NCI-H2029 treated with DMSO at 0.1 percent for 48 hours (cell line): ENCODE measurements at regions not wholly inside any gene's neighbourhood (a gene's known extent, or its start where the extent isn't known, plus 50 kb on each side); places are given as distances from the start of the nearest gene placed in this dataset.

ENCODE experiments used
- DNase-seq: peaks from one replicate; lab custom pipeline; 2025; lab: John Stamatoyannopoulos, UW

DNA sequence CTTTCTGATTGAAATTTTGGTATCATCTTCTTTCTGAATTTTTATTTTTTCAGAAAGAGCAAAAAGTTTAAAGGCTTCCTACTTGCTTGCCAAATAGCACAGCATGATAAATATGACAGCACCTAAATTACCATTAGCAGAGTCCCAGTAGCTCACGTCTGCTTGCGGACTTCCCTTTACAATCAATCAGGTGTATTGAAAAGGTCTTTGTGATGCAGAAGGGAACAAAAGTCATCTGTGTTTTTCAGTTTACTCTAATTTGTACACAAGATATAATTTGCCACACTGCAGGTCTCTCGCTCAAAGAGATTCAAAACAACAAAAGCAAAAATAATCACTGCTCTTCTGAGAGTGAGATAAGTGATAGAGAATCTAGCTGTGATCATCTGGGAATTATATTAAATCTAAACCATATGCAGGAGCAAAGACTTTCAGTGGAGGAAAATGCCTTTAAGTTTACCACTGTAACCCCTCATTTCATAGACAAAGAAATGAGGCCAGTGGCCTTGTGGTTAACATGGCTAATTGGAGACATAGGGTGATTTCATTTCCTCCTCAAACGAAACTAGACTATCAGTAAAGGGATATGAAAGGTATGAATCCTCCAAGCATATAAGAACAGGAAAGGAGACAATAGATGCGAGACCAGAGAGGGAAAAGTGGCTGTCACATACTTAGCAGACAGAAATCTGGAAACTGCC, 240.8 kb upstream of the TMPO start:
- DNase-seq: no peak

DNA sequence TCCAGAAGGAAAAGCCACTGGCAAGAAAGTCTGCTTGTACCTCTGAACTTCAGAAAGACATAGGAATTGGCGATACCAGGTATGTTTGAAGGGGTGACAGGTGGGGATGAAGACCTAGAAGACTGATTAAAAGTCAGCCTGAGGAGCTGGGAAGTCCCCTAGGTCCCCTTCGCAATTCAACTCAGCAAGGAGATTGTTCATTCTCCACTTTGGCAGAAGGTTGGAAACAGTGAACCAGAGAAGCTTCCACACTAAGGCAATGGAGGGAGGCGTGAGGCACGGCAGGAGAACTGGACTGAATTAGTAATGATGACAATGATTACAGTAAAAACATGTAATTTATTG, 240.3 kb upstream of the TMPO start:
- DNase-seq: no peak

GRCh38 chr12:98280152-98280551, 235.2 kb upstream of the TMPO start:
- no peak for DNase-seq

GRCh38 chr12:98280621-98281020, 234.8 kb upstream of the TMPO start:
- DNase-seq: no peak

- no peak for DNase-seq
Observed at GRCh38 chr12:98291828-98292227, 223.6 kb upstream of the TMPO start.

DNA sequence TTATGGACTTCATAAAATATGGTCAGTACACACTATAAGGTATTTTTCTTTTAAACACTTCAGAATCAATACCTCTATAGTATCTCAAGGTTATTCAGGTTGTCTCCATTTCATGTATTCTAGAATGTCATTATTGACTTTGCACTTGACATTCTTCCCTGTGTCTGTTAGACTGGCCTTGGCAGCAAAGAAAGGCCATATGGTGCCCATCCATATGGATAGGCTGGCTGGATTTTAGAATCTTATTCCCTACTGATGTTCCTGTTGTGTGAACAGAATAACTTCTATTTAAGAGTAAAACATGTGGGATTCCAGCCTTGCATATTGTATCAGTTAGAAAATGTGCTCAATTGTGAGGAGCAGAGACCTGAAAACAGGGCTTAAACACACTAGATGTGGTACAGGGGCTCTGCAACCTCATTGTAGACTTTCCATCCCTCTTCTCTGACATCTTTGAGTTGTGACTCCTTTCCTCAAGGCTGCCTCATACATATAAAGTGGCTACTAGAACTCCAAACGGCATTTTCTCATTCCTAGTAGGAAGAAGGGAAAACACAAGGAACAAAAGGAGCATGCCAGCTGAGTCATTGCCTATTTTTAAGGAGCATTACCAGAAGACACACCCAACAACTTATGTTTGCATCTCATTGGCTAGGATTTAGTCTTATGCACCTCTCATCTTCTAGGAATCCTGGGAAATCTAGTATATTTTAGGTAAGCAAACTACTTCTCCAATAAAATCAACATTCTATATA, 221.2 kb upstream of the TMPO start:
- DNase-seq: no peak

GRCh38 chr12:98295681-98296080, 219.7 kb upstream of the TMPO start:
- DNase-seq: no peak

- no peak for DNase-seq
Observed at GRCh38 chr12:98296462-98297079, 218.8 kb upstream of the TMPO start.

DNA sequence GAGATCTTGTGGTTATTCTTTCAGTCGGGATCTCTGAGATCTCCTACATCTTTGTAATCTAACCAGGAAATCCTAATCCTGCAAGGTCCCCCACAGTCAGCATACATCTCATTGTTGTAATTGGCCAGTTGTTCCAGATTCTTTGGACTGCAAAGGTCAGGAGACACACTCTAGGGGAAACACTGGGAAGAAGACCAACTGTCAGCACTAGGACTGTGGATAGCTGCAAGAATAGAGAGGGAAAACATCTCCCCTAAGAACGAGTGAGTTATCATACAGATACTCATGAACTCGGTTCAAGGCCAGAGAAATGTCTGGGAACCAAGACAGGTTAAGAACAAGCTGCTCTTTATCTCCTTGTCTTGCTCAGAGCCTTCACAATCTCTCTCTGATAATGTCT, 217.9 kb upstream of the TMPO start:
- DNase-seq: no peak

GRCh38 chr12:98308141-98308540, 207.2 kb upstream of the TMPO start:
- no peak for DNase-seq

DNA sequence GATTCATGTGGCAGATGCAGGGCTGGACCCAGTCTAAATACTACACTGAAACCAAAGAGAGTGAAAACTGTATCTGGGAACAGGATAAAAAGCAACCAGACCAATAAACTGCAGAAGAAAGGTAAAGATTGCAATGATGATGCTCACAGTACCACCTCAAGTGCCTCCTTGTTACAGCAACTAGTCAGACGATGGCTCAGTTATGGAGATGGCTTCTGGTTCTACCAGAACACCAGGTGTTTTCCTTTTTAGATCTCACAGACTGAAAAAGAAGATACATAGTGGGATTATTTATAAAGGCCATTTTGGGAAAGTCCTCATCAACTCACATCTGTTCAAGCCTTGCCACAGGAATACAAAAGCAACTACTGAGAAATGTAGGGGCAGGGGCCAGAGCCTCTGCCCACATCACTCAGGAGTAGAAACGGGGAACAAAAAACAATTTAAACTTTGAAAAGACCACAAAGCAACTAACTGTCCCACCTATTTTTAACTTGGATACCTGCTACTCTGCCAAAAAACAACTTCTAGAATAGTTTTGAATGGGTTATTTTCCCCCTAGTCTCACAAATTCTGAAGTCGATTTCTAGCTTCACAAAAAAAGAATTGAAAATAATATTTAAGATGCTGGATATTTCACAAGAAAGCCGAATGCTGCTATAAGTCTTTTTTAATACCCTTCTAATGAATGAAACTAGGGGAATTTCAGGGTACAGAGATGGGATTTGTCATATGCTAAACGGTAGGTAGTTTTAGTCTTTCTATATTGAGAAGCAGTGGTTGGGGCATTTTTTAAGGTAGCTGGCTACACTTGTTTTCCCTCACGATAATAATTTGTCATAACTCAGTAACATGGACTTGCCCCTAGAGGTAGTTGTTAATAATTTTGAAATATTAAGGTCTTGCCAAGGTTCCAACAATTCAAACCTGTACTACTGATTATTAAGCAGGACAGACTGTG, 197.2 kb upstream of the TMPO start:
- DNase-seq: no peak

DNA sequence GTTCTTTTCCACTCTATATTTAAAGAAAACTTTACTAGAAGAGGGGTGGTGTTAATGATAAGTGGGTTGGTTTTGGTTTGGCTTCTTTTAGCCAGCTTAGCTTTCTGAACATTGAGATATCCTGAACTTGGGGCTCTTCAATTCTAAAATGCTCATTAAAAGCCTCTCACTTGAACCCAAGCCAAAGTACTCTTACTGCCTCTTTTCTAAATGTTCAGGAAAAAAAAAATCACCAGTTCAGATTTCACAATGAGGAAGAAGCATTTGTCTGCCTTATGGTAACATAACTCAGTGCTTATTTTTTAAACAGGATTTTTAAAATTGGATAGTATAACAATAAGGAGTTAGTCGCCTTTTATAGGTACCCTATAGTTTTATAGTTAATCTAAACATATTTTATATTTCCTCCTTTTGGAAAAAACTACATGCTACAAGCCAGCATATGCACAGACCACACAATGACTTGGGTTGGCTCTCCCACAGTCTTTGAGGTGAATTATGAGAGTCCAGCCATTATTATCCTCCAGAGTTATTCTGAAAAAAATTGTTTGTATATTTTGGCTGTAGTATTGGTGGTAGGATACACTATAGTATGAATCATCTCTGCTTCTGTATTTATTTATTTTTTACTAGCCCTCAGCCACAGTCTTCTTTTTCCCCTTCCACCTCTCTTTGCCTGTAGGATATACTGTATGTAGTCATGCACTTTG, 195.5 kb upstream of the TMPO start:
- peak; percentile 18 for DNase-seq

DNA sequence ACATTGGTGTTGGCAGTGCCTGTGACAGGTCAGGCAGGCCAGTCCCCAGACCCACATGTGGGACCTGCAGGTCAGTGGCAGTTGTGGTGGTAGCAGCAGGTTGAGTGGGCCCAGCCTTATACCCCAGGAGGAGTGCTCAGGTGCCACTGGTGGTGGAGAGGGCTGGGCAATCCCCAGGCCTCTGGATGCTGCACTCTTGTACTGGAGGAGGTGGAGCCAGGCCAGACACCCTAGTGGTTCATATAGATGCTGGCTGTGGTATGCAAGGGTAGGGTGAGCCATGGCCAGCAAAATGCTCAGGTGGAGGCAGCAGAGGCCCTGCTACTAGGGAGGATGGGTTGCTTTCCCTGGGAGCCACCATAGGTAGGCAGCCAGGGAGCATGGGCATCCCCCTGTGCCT, 190.4 kb upstream of the TMPO start:
- no peak for DNase-seq

DNA sequence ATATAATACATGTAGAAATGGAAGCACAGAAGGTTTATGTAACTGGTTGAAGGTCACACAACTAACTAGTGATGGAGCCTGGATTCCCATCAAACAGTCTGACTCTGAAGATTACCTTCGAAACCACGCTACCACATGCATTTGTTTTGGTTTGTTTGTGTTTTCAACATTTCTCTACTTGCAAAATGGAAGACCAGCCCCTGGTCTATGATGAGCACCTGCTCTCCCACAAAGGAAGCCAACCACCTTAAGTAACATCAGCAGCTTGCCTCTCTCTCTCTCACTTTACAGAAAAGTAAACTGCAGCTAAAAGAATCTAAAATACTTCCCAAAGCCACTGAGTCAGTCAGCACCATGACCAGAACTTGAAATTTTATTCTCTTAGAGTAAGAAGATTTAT, 186.9 kb upstream of the TMPO start:
- DNase-seq: no peak

GRCh38 chr12:98329589-98329988, 185.8 kb upstream of the TMPO start:
- no peak for DNase-seq

- DNase-seq: no peak
Observed at GRCh38 chr12:98332642-98333041, 182.7 kb upstream of the TMPO start.

- DNase-seq: no peak
Observed at GRCh38 chr12:98334768-98335167, 180.6 kb upstream of the TMPO start.

GRCh38 chr12:98341026-98341425, 174.4 kb upstream of the TMPO start:
- DNase-seq: no peak

DNA sequence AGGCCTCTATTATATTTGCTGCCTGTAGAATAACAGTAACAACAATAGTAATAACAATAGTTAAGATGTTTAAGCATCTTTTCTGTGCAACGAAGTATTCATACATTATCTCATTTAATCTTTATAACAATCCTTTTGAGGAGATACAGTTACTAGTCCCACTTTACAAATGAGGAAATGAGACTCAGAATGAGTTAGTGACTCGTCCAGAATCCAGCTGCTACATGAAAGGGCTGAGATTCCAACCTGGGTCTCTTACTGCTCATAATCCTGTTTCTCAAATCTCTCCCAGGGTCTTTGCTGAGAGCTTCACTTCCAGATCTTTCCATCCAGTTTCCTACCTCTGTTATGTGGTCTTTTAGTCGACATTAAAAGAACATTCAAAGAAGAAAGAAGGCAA, 173.7 kb upstream of the TMPO start:
- no peak for DNase-seq

GRCh38 chr12:98343002-98343567, 172.3 kb upstream of the TMPO start:
- no peak for DNase-seq
